ENCODE measurements at regions not wholly inside any gene's neighbourhood (a gene's known extent, or its start where the extent isn't known, plus 50 kb on each side); places are given as distances from the start of the nearest gene placed in this dataset.

- TF ChIP-seq POLR2A (IDR thresholded peaks at IDR 0.05) (no peak), CTCF (IDR thresholded peaks at IDR 0.05) (no peak)
Observed at GRCh38 chr18:37956902-37957301, 391.3 kb upstream of the CELF4 start.

Measured in Peyer's patch (tissue), 4 donors.